H9 (cell line): ENCODE measurements at regions not wholly inside any gene's neighbourhood (a gene's known extent, or its start where the extent isn't known, plus 50 kb on each side); places are given as distances from the start of the nearest gene placed in this dataset.
A peak's percentile ranks its signal among the peaks of the same experiment; 100 is the strongest.

Experiments
- DNase-seq: peaks from one replicate; pipeline ENCODE4 v3.0.0-alpha.2; 2017
- H2AFZ ChIP-seq: one replicate; pipeline ENCODE4 v1.6.1; 2013; ENCODE audit warnings: mild to moderate bottlenecking, low read length, control low read depth, moderate library complexity
- H2AK5ac ChIP-seq: 2 replicates; pipeline ENCODE4 v1.6.1; 2013; ENCODE audit warnings: low read length, control low read depth, mixed read lengths; ENCODE audit not compliant: insufficient read length
- H2BK120ac ChIP-seq: one replicate; pipeline ENCODE4 v1.6.1; 2013; ENCODE audit warnings: low read depth, mild to moderate bottlenecking, low read length, control low read depth, inconsistent platforms; ENCODE audit not compliant: poor library complexity, severe bottlenecking
- H2BK12ac ChIP-seq: 2 replicates; pipeline ENCODE4 v1.6.1; 2013; ENCODE audit warnings: low read length, control low read depth, mixed read lengths, low read depth; ENCODE audit not compliant: insufficient read length
- H2BK15ac ChIP-seq: 2 replicates; pipeline ENCODE4 v1.6.1; 2013; ENCODE audit warnings: low read depth, low read length, control low read depth
- H2BK20ac ChIP-seq: one replicate; pipeline ENCODE4 v1.6.1; 2013; ENCODE audit warnings: low read depth, mild to moderate bottlenecking, low read length, control low read depth, inconsistent platforms; ENCODE audit not compliant: poor library complexity, severe bottlenecking
- H2BK5ac ChIP-seq: 2 replicates; pipeline ENCODE4 v1.6.1; 2013; ENCODE audit warnings: low read length, control low read depth, mixed read lengths; ENCODE audit not compliant: insufficient read length
- H3K14ac ChIP-seq: 2 replicates; pipeline ENCODE4 v1.6.1; 2013; ENCODE audit warnings: low read length, control low read depth; ENCODE audit not compliant: insufficient read depth
- H3K18ac ChIP-seq: 2 replicates; pipeline ENCODE4 v1.6.1; 2013; ENCODE audit warnings: low read depth, mild to moderate bottlenecking, mixed read lengths, low read length, control low read depth; ENCODE audit not compliant: insufficient read length
- H3K23ac ChIP-seq: 2 replicates; pipeline ENCODE4 v1.6.1; 2013; ENCODE audit warnings: low read length, control low read depth, mixed read lengths, low read depth; ENCODE audit not compliant: insufficient read length
- H3K23me2 ChIP-seq: 2 replicates; pipeline ENCODE4 v1.6.1; 2013; ENCODE audit warnings: low read depth, mild to moderate bottlenecking, mixed read lengths, low read length, control low read depth; ENCODE audit not compliant: insufficient read length, poor library complexity, severe bottlenecking
- H3K27ac ChIP-seq: 2 replicates; pipeline ENCODE4 v1.5.1; 2013; ENCODE audit warnings: low read length, control low read depth, mixed read lengths, low read depth; ENCODE audit not compliant: insufficient read length
- H3K27me3 ChIP-seq: 2 replicates; pipeline ENCODE4 v1.6.1; 2013; ENCODE audit warnings: low read length, control low read depth, inconsistent platforms; ENCODE audit not compliant: insufficient read depth
- H3K4ac ChIP-seq: 2 replicates; pipeline ENCODE4 v1.6.1; 2013; ENCODE audit warnings: low read depth, mild to moderate bottlenecking, control low read depth, inconsistent platforms, low read length, moderate library complexity
- H3K4me1 ChIP-seq: 2 replicates; pipeline ENCODE4 v1.6.1; 2013; ENCODE audit warnings: low read length, control low read depth, inconsistent platforms; ENCODE audit not compliant: insufficient read depth
- H3K4me2 ChIP-seq: 2 replicates; pipeline ENCODE4 v1.6.1; 2013; ENCODE audit warnings: low read length, control low read depth, mixed read lengths; ENCODE audit not compliant: insufficient read length, insufficient read depth
- H3K56ac ChIP-seq: 2 replicates; pipeline ENCODE4 v1.6.1; 2013; ENCODE audit warnings: low read depth, mild to moderate bottlenecking, mixed read lengths, low read length, control low read depth; ENCODE audit not compliant: insufficient read length
- H3K79me1 ChIP-seq: 2 replicates; pipeline ENCODE4 v1.6.1; 2013; ENCODE audit warnings: low read depth, mild to moderate bottlenecking, moderate library complexity, low read length, control low read depth, inconsistent platforms; ENCODE audit not compliant: insufficient read depth, poor library complexity, severe bottlenecking
- H3K79me2 ChIP-seq: 2 replicates; pipeline ENCODE4 v1.6.1; 2013; ENCODE audit warnings: low read length, control low read depth, inconsistent platforms; ENCODE audit not compliant: insufficient read depth
- H3K9ac ChIP-seq: 2 replicates; pipeline ENCODE4 v1.6.1; 2013; ENCODE audit warnings: low read length, control low read depth, mixed read lengths; ENCODE audit not compliant: insufficient read length; ENCODE audit errors: extremely low read depth
- H3K9me3 ChIP-seq: one replicate; pipeline ENCODE4 v1.6.1; 2013; ENCODE audit warnings: low read depth, low read length, inconsistent platforms; ENCODE audit not compliant: control insufficient read depth
- H3T11ph ChIP-seq: one replicate; pipeline ENCODE4 v1.6.1; 2013; ENCODE audit warnings: mild to moderate bottlenecking, low read length, control low read depth, inconsistent platforms
- H4K20me1 ChIP-seq: one replicate; pipeline ENCODE4 v1.6.1; 2013; ENCODE audit not compliant: control insufficient read depth, insufficient read length, insufficient read depth
- H4K5ac ChIP-seq: 2 replicates; pipeline ENCODE4 v1.6.1; 2013; ENCODE audit warnings: low read depth, mild to moderate bottlenecking, mixed read lengths, low read length, control low read depth; ENCODE audit not compliant: insufficient read length
- H4K8ac ChIP-seq: replicated peaks from 2 replicates; pipeline ENCODE4 v1.6.1; 2013; ENCODE audit warnings: low read length, control low read depth, mixed read lengths, low read depth; ENCODE audit not compliant: insufficient read length
- H4K91ac ChIP-seq: 2 replicates; pipeline ENCODE4 v1.6.1; 2013; ENCODE audit warnings: low read depth, mild to moderate bottlenecking, moderate library complexity, mixed read lengths, low read length, control low read depth; ENCODE audit not compliant: insufficient read length
- H3K27ac Mint-ChIP-seq, 3 experiments: 2 replicates in 2 of 3; 3 replicates in 1 of 3; pipeline ENCODE4 v1.8.0; 2020 to 2021; ENCODE audit warnings: mixed read lengths in 3 of 3, mild to moderate bottlenecking in 1 of 3, moderate library complexity in 1 of 3
- H3K27me3 Mint-ChIP-seq: 2 replicates; pipeline ENCODE4 v1.8.0; 2021; ENCODE audit warnings: low read depth, mild to moderate bottlenecking, moderate library complexity, mixed read lengths
- H3K36me3 Mint-ChIP-seq, 3 experiments: 2 replicates in 2 of 3; 3 replicates in 1 of 3; pipeline ENCODE4 v1.8.0; 2020 to 2021; ENCODE audit warnings: low read depth in 3 of 3, mixed read lengths in 3 of 3; ENCODE audit not compliant: insufficient read depth in 1 of 3
- H3K4me1 Mint-ChIP-seq, 2 experiments: 2 replicates each; pipeline ENCODE4 v1.8.0; 2020; ENCODE audit warnings: mixed read lengths in 2 of 2
- H3K4me3 Mint-ChIP-seq, 2 experiments: 2 replicates in 1 of 2; 3 replicates in 1 of 2; pipeline ENCODE4 v1.8.0; 2020 to 2021; ENCODE audit warnings: mild to moderate bottlenecking in 2 of 2, mixed read lengths in 2 of 2, moderate library complexity in 1 of 2
- H3K9me3 Mint-ChIP-seq, 2 experiments: 2 replicates in 1 of 2; 3 replicates in 1 of 2; pipeline ENCODE4 v1.8.0; 2020; ENCODE audit warnings: mild to moderate bottlenecking in 2 of 2, mixed read lengths in 2 of 2, moderate library complexity in 1 of 2
- CTCF ChIP-seq: fragments of 200-600 bp; sonication (generic); conservative IDR thresholded peaks from 3 replicates; pipeline ENCODE4 v1.8.0; 2021; ENCODE audit warnings: antibody characterized with exemption, mild to moderate bottlenecking
- WGBS: extraction: QIAGEN DNeasy Blood & Tissue Kit; methylation state at CpG from one replicate; pipeline ENCODE4 v1.1.7; 2013; ENCODE audit warnings: missing lambda C conversion rate, low lambda C conversion rate, mixed read lengths; ENCODE audit not compliant: insufficient read length; ENCODE audit errors: extremely low coverage; 5-methylcytosine and 5-hydroxymethylcytosine counted together

GRCh38 chr13:104318121-104318520 is 1251.9 kb upstream of the SLC10A2 start:
- H4K91ac ChIP-seq = no peak overlapping the region
- no peak overlapping the region for H3K4ac ChIP-seq
- no peak overlapping the region for H4K8ac ChIP-seq
- H3K4me1 ChIP-seq = no peaks in the 10 kb centered on the region
- H3K79me1 ChIP-seq = no peaks in the 10 kb centered on the region
- DNase-seq = no peak
- H3K23me2 ChIP-seq = no peaks in the 10 kb centered on the region
- no peak overlapping the region for H2AFZ ChIP-seq
- H3T11ph ChIP-seq = no peak overlapping the region
- H3K9me3 ChIP-seq = no peaks in the 10 kb centered on the region
- Mint-ChIP-seq H3K27ac (no peak overlapping the region), H3K36me3 (peaks cover 2 to 11% (median 3%) of the 10 kb centered on the region in 3 experiments; a peak in 6 of 7 replicates), H3K4me1 (no peaks in the 10 kb centered on the region), H3K27me3 (no peaks in the 10 kb centered on the region), H3K4me3 (no peak overlapping the region), H3K9me3 (peaks cover 6 to 11% of the 10 kb centered on the region in 2 experiments)
- H3K14ac ChIP-seq = no peak overlapping the region
- no peak overlapping the region for H2BK20ac ChIP-seq
- no peaks in the 10 kb centered on the region for H3K27me3 ChIP-seq
- H3K23ac ChIP-seq = no peak overlapping the region
- H3K56ac ChIP-seq = no peak overlapping the region
- no peak overlapping the region for H3K9ac ChIP-seq
- no peak overlapping the region for H2BK15ac ChIP-seq
- no peak overlapping the region for H2BK120ac ChIP-seq
- WGBS = no CpG with 5 or more reads among the region's 1 CpG
- H3K27ac ChIP-seq = no peak overlapping the region
- H2BK5ac ChIP-seq = no peak overlapping the region
- H3K79me2 ChIP-seq = no peaks in the 10 kb centered on the region
- no peak overlapping the region for H2BK12ac ChIP-seq
- peak; percentile 48 for TF ChIP-seq CTCF
- H3K18ac ChIP-seq = no peak overlapping the region
- H4K5ac ChIP-seq = no peak overlapping the region
- H2AK5ac ChIP-seq = no peak overlapping the region
- H3K4me2 ChIP-seq = no peak overlapping the region
- H4K20me1 ChIP-seq = no peaks in the 10 kb centered on the region
